22Rv1 (cell line): ENCODE measurements at regions not wholly inside any gene's neighbourhood (a gene's known extent, or its start where the extent isn't known, plus 50 kb on each side); places are given as distances from the start of the nearest gene placed in this dataset.

Experiments used
- CTCF ChIP-seq: fragments of 450-650 bp; IDR thresholded peaks from 2 replicates; pipeline ENCODE4 v1.5.1; 2017; ENCODE audit warnings: mild to moderate bottlenecking
- ZFX ChIP-seq: fragments of 450-650 bp; IDR thresholded peaks from 2 replicates; pipeline ENCODE4 v1.6.1; 2017; ENCODE audit warnings: antibody characterized with exemption, borderline replicate concordance

GRCh38 chr2:234773129-234773528, 178.7 kb upstream of the SH3BP4 start:
- TF ChIP-seq CTCF (no peak), ZFX (no peak)
